ENCODE measurements at regions not wholly inside any gene's neighbourhood (a gene's known extent, or its start where the extent isn't known, plus 50 kb on each side); places are given as distances from the start of the nearest gene placed in this dataset.

GRCh38 chr10:2188371-2188770 lies 451.0 kb upstream of the ADARB2 start:
- TF ChIP-seq CTCF (IDR thresholded peaks at IDR 0.05) (no peak), POLR2A (IDR thresholded peaks at IDR 0.05) (no peak)
